ENCODE measurements at regions not wholly inside any gene's neighbourhood (a gene's known extent, or its start where the extent isn't known, plus 50 kb on each side); places are given as distances from the start of the nearest gene placed in this dataset.

- Histone ChIP-seq H3K4me1 (ENCODE audit: control insufficient read depth, insufficient read depth, low read length) (peaks cover 3% of the 10 kb centered on the region), H3K4me3 (ENCODE audit: low read depth, low read length) (peak overlapping the region; percentile 54), H3K36me3 (ENCODE audit: control insufficient read depth, insufficient read depth, low read length) (no peaks in the 10 kb centered on the region), H3K27me3 (ENCODE audit: control insufficient read depth, insufficient read depth, low read length) (peaks cover 14% of the 10 kb centered on the region), H3K9me3 (ENCODE audit: control insufficient read depth, insufficient read depth, low read length) (no peaks in the 10 kb centered on the region), H3K9ac (ENCODE audit: low read depth, low read length) (peak overlapping the region; percentile 40)
These were observed 213.3 kb downstream of the SEMA6A start for GRCh38 chr5:116361171-116361967.

DNA sequence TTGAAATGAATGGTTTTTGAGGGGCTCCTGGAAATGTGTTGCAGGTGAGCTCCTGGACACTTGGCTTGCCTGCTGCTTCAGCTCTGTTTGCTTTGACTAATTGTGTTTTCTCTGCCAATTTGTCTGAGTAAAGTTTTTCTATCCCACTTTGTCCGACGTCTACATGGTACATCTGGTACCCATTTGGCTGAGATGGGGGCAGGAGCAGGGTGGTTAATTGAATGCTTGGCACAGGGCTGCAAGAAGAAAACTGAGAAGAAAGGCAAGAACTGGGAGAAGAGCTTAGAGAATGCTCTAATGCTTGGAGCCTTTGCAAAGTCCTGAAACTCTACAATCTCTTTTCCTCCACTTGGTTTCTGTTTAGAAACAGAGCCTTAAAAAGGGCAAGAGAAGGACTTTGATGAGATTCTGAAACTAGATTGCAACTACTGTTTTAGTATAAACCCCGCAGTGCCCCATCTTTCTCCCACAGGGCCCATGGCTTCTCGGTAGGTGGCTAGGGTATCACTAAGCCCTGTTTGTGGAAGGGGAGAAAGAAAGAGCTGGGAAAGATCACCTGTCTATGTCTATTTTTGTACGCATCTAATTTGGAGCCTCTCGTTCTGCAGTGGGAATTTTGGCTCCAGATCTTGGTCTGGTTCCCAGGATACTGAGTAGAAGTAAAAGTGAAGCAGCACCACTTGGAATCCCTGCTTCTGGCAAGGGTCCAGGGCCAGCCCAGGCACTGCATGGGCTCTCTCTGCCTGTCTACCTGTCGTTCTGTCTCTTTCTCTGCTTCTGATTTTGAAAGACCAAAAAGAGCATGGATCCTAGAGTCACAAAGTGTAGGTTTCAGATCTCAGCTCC, 214.4 kb downstream of the SEMA6A start:
- Histone ChIP-seq H3K36me3 (ENCODE audit: control insufficient read depth, insufficient read depth, low read length) (no peaks in the 10 kb centered on the region), H3K9ac (ENCODE audit: low read depth, low read length) (no peak overlapping the region), H3K9me3 (ENCODE audit: control insufficient read depth, insufficient read depth, low read length) (no peaks in the 10 kb centered on the region), H3K27me3 (ENCODE audit: control insufficient read depth, insufficient read depth, low read length) (peaks cover 14% of the 10 kb centered on the region), H3K4me1 (ENCODE audit: control insufficient read depth, insufficient read depth, low read length) (peaks cover 3% of the 10 kb centered on the region), H3K4me3 (ENCODE audit: low read depth, low read length) (no peak overlapping the region)

DNA sequence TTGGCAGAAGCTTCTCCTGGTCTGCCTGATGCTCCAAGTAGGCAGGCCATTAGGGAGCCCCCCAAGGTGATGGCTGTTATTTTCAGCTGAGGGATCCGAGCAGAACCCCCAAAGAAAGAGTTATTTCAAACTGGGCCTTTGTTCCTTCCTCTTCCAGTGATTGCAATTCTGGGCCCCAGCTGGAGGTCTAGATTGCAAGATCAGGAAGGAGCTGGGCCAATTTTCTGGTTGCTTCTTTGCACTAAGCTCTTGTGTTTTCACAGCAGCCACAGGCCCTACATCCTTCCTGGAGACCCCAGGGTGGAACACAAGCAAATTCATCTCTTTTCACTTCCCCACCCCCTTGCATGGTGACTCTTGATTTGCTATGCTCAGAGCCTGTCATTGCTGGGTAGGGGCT, 215.0 kb downstream of the SEMA6A start:
- H3K4me1 ChIP-seq (ENCODE audit: control insufficient read depth, insufficient read depth, low read length), result peaks cover 3% of the 10 kb centered on the region
- no peak overlapping the region for H3K9ac ChIP-seq (ENCODE audit: low read depth, low read length)
- H3K9me3 ChIP-seq (ENCODE audit: control insufficient read depth, insufficient read depth, low read length), result no peaks in the 10 kb centered on the region
- no peak overlapping the region for H3K4me3 ChIP-seq (ENCODE audit: low read depth, low read length)
- H3K36me3 ChIP-seq (ENCODE audit: control insufficient read depth, insufficient read depth, low read length), result no peaks in the 10 kb centered on the region
- H3K27me3 ChIP-seq (ENCODE audit: control insufficient read depth, insufficient read depth, low read length), result peaks cover 14% of the 10 kb centered on the region

DNA sequence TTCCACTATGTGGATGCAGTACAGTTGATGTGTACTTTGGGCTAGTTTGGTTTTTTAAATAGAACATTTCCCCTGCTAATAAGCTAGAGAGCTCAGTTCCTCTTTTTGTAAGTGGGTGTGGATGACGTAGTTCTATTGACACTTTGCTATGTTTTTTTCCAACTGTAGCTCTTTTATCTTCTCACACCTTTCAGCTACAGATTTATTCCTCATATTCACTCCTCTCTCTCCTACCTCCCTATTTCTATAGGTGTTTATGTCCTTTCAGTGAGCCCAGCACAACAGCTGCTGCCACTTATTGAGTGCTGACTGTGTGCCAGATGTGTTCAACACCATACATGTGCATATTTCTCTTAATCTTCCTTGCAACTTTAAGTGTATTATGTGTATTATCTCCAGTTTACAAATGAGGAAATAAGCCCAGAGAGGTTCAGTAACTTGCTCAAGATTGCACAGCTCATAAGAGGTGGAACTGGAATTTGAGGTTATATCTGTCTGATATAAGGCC, 215.7 kb downstream of the SEMA6A start:
- no peaks in the 10 kb centered on the region for H3K9me3 ChIP-seq (ENCODE audit: control insufficient read depth, insufficient read depth, low read length)
- no peaks in the 10 kb centered on the region for H3K36me3 ChIP-seq (ENCODE audit: control insufficient read depth, insufficient read depth, low read length)
- no peak overlapping the region for H3K4me3 ChIP-seq (ENCODE audit: low read depth, low read length)
- H3K9ac ChIP-seq (ENCODE audit: low read depth, low read length), result no peak overlapping the region
- peaks cover 14% of the 10 kb centered on the region for H3K27me3 ChIP-seq (ENCODE audit: control insufficient read depth, insufficient read depth, low read length)
- peaks cover 3% of the 10 kb centered on the region for H3K4me1 ChIP-seq (ENCODE audit: control insufficient read depth, insufficient read depth, low read length)

DNA sequence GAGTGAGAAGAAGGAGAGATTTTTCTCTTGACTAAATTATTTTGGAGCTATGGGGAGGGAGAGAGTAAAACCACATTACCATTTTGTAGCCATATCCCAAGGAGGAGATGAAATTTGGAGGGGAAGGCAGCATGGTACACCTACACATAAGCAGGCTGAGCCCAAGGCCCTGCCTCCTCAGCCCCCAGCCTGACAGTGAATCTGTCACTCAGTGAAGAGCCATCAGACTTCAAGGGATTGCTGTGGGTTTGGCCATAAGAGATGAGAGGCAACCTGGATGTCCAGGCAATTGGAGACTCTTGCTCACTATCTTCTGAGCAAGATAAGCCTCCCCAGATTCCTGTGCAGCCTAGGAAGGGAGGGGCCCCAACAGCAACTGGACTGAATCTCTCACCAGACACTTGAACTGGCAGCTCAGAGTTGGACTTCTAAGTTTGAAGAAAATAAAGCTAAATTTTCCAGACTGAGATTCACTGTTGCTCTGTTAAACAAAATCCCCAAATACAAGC, 216.6 kb downstream of the SEMA6A start:
- H3K9ac ChIP-seq (ENCODE audit: low read depth, low read length), result no peak overlapping the region
- H3K4me3 ChIP-seq (ENCODE audit: low read depth, low read length), result no peak overlapping the region
- H3K9me3 ChIP-seq (ENCODE audit: control insufficient read depth, insufficient read depth, low read length), result no peaks in the 10 kb centered on the region

DNA sequence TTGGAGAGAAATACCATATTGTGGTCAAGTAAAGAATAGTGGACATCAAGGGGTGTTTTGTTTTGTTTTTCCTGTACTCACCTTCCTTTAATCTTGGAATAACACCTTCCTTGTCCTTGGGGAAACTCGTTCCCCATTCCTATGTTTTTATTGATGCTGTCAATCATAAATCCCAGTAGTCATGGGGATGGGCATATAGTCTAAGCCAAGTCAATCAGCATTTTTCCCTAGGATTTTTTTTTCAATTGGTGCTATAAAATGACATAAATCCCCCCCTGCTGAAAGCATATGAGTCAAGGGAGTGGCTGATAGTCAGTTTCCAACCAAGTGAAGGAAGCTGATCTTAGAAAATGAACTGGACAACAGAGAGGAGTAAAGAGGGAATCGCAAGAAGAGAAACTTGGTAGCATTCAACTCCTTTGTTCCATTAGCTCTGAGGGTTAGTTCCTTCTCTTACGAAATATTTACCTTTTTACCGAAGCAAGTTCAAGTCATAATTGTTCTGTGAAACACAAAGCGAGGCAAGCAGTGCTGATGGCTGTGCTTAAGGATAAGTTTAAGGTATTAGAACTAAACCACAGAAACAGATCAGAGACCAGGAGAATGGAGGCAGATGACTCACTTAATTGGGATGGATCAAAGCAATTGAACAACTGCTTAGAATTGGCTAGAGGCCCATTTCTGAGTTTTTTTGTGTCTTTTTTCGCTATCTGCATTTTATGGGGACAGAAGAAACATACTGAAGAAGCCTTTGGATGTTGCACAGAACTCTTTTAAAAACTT, 218.6 kb downstream of the SEMA6A start:
- peaks cover 7% of the 10 kb centered on the region for H3K27me3 ChIP-seq (ENCODE audit: control insufficient read depth, insufficient read depth, low read length)
- no peaks in the 10 kb centered on the region for H3K9me3 ChIP-seq (ENCODE audit: control insufficient read depth, insufficient read depth, low read length)
- no peak overlapping the region for H3K4me3 ChIP-seq (ENCODE audit: low read depth, low read length)
- H3K36me3 ChIP-seq (ENCODE audit: control insufficient read depth, insufficient read depth, low read length), result no peaks in the 10 kb centered on the region
- no peak overlapping the region for H3K9ac ChIP-seq (ENCODE audit: low read depth, low read length)
- no peaks in the 10 kb centered on the region for H3K4me1 ChIP-seq (ENCODE audit: control insufficient read depth, insufficient read depth, low read length)

More for the DNA sequence above, 216.6 kb downstream of the SEMA6A start:
- H3K4me1 ChIP-seq (ENCODE audit: control insufficient read depth, insufficient read depth, low read length), result peaks cover 3% of the 10 kb centered on the region
- no peaks in the 10 kb centered on the region for H3K36me3 ChIP-seq (ENCODE audit: control insufficient read depth, insufficient read depth, low read length)
- H3K27me3 ChIP-seq (ENCODE audit: control insufficient read depth, insufficient read depth, low read length), result peaks cover 14% of the 10 kb centered on the region

DNA sequence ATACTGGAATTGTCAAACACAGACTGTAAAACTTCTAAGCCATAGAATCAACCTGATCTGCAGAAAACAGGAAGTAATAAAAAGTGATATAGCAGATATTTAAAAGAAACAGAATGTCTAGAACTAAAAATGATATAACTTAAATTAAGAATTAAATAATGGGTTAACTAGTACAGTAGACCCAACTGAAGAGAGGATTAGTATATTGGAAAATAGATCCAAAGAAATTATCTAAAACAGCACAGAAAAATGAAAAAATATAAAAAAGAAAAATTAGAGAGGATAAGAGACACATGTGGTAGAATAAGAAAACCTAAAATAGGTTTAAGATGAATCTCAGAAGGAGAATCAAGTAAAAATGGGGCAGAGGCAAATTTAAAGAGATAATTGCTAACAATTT, 219.9 kb downstream of the SEMA6A start:
- Histone ChIP-seq H3K4me3 (ENCODE audit: low read depth, low read length) (no peak overlapping the region), H3K9ac (ENCODE audit: low read depth, low read length) (no peak overlapping the region), H3K9me3 (ENCODE audit: control insufficient read depth, insufficient read depth, low read length) (no peaks in the 10 kb centered on the region), H3K36me3 (ENCODE audit: control insufficient read depth, insufficient read depth, low read length) (no peaks in the 10 kb centered on the region), H3K4me1 (ENCODE audit: control insufficient read depth, insufficient read depth, low read length) (no peaks in the 10 kb centered on the region), H3K27me3 (ENCODE audit: control insufficient read depth, insufficient read depth, low read length) (no peaks in the 10 kb centered on the region)

DNA sequence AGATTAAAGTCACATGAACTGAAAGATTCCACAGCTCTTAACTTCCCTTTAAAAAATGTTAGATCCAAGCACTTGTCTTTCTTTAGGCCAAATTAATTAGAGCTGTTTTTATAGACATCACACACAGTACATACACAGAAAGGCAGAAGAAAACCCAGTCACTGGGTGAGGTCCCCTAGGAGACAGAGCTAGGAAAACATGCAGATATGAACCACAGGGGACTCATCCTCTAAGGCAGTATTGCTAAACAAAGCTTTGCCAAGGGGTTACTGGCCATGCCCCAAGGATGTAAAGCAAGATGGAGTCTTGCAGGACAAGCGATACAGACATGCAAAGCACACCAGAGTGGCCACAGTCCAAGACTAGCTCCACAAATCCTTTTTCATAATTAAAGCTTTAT, 227.0 kb downstream of the SEMA6A start:
- Histone ChIP-seq H3K9ac (ENCODE audit: low read depth, low read length) (no peak overlapping the region), H3K4me1 (ENCODE audit: control insufficient read depth, insufficient read depth, low read length) (peaks cover 4% of the 10 kb centered on the region), H3K9me3 (ENCODE audit: control insufficient read depth, insufficient read depth, low read length) (no peaks in the 10 kb centered on the region), H3K27me3 (ENCODE audit: control insufficient read depth, insufficient read depth, low read length) (no peaks in the 10 kb centered on the region), H3K4me3 (ENCODE audit: low read depth, low read length) (no peak overlapping the region), H3K36me3 (ENCODE audit: control insufficient read depth, insufficient read depth, low read length) (no peaks in the 10 kb centered on the region)

GRCh38 chr5:116343961-116344360, 230.7 kb downstream of the SEMA6A start:
- no peak overlapping the region for H3K4me3 ChIP-seq (ENCODE audit: low read depth, low read length)
- peaks cover 4% of the 10 kb centered on the region for H3K4me1 ChIP-seq (ENCODE audit: control insufficient read depth, insufficient read depth, low read length)
- H3K27me3 ChIP-seq (ENCODE audit: control insufficient read depth, insufficient read depth, low read length), result no peaks in the 10 kb centered on the region
- H3K9me3 ChIP-seq (ENCODE audit: control insufficient read depth, insufficient read depth, low read length), result no peaks in the 10 kb centered on the region
- H3K36me3 ChIP-seq (ENCODE audit: control insufficient read depth, insufficient read depth, low read length), result no peaks in the 10 kb centered on the region
- H3K9ac ChIP-seq (ENCODE audit: low read depth, low read length), result no peak overlapping the region
